ENCODE measurements at regions not wholly inside any gene's neighbourhood (a gene's known extent, or its start where the extent isn't known, plus 50 kb on each side); places are given as distances from the start of the nearest gene placed in this dataset.
"Not testable (repeated sequence)": the region's sequence is repeated elsewhere in the genome, so short reads cannot be mapped to it uniquely, and the experiment has no call there.

GRCh38 chr5:99747342-99747741 lies 787.8 kb upstream of the FAM174A start:
- no peak for ATAC-seq (ENCODE audit: low read depth)
- no peak for DNase-seq (ENCODE audit: low spot score)
- TF ChIP-seq CTCF (IDR thresholded peaks at IDR 0.05; ENCODE audit: poor library complexity, severe bottlenecking), result no peak
- Histone ChIP-seq H3K27ac (ENCODE audit: poor library complexity, severe bottlenecking) (no peak overlapping the region), H3K4me1 (ENCODE audit: insufficient read depth, poor library complexity, severe bottlenecking) (no peaks in the 10 kb centered on the region), H3K36me3 (ENCODE audit: low read depth) (no peaks in the 10 kb centered on the region), H3K9me3 (ENCODE audit: severe bottlenecking) (no peaks in the 10 kb centered on the region), H3K4me3 (ENCODE audit: severe bottlenecking) (no peak overlapping the region), H3K27me3 (ENCODE audit: insufficient read depth, poor library complexity, severe bottlenecking) (peaks cover 3% of the 10 kb centered on the region)

- not testable (repeated sequence) for H3K9me3 ChIP-seq (ENCODE audit: severe bottlenecking); H3K4me3 ChIP-seq (ENCODE audit: severe bottlenecking); H3K4me1 ChIP-seq (ENCODE audit: insufficient read depth, poor library complexity, severe bottlenecking); H3K27ac ChIP-seq (ENCODE audit: poor library complexity, severe bottlenecking); H3K27me3 ChIP-seq (ENCODE audit: insufficient read depth, poor library complexity, severe bottlenecking); H3K36me3 ChIP-seq (ENCODE audit: low read depth); ATAC-seq (ENCODE audit: low read depth); DNase-seq (ENCODE audit: low spot score)
Measured at GRCh38 chr5:99733146-99733545, 802.0 kb upstream of the FAM174A start.

- not testable (repeated sequence) for H3K9me3 ChIP-seq (ENCODE audit: severe bottlenecking); H3K27me3 ChIP-seq (ENCODE audit: insufficient read depth, poor library complexity, severe bottlenecking); H3K36me3 ChIP-seq (ENCODE audit: low read depth); H3K27ac ChIP-seq (ENCODE audit: poor library complexity, severe bottlenecking); H3K4me3 ChIP-seq (ENCODE audit: severe bottlenecking); DNase-seq (ENCODE audit: low spot score); H3K4me1 ChIP-seq (ENCODE audit: insufficient read depth, poor library complexity, severe bottlenecking); ATAC-seq (ENCODE audit: low read depth)
Measured at GRCh38 chr5:99730653-99731052, 801.8 kb upstream of the CHD1 start.

- TF ChIP-seq CTCF (IDR thresholded peaks at IDR 0.05; ENCODE audit: poor library complexity, severe bottlenecking), result no peak
- no peaks in the 10 kb centered on the region for H3K4me1 ChIP-seq (ENCODE audit: insufficient read depth, poor library complexity, severe bottlenecking)
- peaks cover 3% of the 10 kb centered on the region for H3K27me3 ChIP-seq (ENCODE audit: insufficient read depth, poor library complexity, severe bottlenecking)
- H3K27ac ChIP-seq (ENCODE audit: poor library complexity, severe bottlenecking), result no peak overlapping the region
- no peaks in the 10 kb centered on the region for H3K9me3 ChIP-seq (ENCODE audit: severe bottlenecking)
- no peak for ATAC-seq (ENCODE audit: low read depth)
- no peaks in the 10 kb centered on the region for H3K36me3 ChIP-seq (ENCODE audit: low read depth)
- no peak overlapping the region for H3K4me3 ChIP-seq (ENCODE audit: severe bottlenecking)
- no peak for DNase-seq (ENCODE audit: low spot score)
Measured at GRCh38 chr5:99724732-99725290, 796.0 kb upstream of the CHD1 start.

- ATAC-seq (ENCODE audit: low read depth), result no peak
Measured at GRCh38 chr5:99721506-99721905, 792.7 kb upstream of the CHD1 start.

More at GRCh38 chr5:99721506-99721905, 792.7 kb upstream of the CHD1 start:
- no peaks in the 10 kb centered on the region for H3K9me3 ChIP-seq (ENCODE audit: severe bottlenecking)
- no peak overlapping the region for H3K4me3 ChIP-seq (ENCODE audit: severe bottlenecking)
- no peak for DNase-seq (ENCODE audit: low spot score)
- H3K4me1 ChIP-seq (ENCODE audit: insufficient read depth, poor library complexity, severe bottlenecking), result no peaks in the 10 kb centered on the region
- no peaks in the 10 kb centered on the region for H3K36me3 ChIP-seq (ENCODE audit: low read depth)
- TF ChIP-seq CTCF (IDR thresholded peaks at IDR 0.05; ENCODE audit: poor library complexity, severe bottlenecking), result no peak
- H3K27ac ChIP-seq (ENCODE audit: poor library complexity, severe bottlenecking), result no peak overlapping the region
- H3K27me3 ChIP-seq (ENCODE audit: insufficient read depth, poor library complexity, severe bottlenecking), result peaks cover 12% of the 10 kb centered on the region
